H9 (cell line): ENCODE measurements at regions not wholly inside any gene's neighbourhood (a gene's known extent, or its start where the extent isn't known, plus 50 kb on each side); places are given as distances from the start of the nearest gene placed in this dataset.

Experiments used
- DNase-seq: peaks from one replicate; pipeline ENCODE4 v3.0.0-alpha.2; 2017
- H2AFZ ChIP-seq: one replicate; pipeline ENCODE4 v1.6.1; 2013; ENCODE audit warnings: mild to moderate bottlenecking, low read length, control low read depth, moderate library complexity
- H2AK5ac ChIP-seq: 2 replicates; pipeline ENCODE4 v1.6.1; 2013; ENCODE audit warnings: low read length, control low read depth, mixed read lengths; ENCODE audit not compliant: insufficient read length
- H2BK120ac ChIP-seq: one replicate; pipeline ENCODE4 v1.6.1; 2013; ENCODE audit warnings: low read depth, mild to moderate bottlenecking, low read length, control low read depth, inconsistent platforms; ENCODE audit not compliant: poor library complexity, severe bottlenecking
- H2BK12ac ChIP-seq: 2 replicates; pipeline ENCODE4 v1.6.1; 2013; ENCODE audit warnings: low read length, control low read depth, mixed read lengths, low read depth; ENCODE audit not compliant: insufficient read length
- H2BK15ac ChIP-seq: 2 replicates; pipeline ENCODE4 v1.6.1; 2013; ENCODE audit warnings: low read depth, low read length, control low read depth
- H2BK20ac ChIP-seq: one replicate; pipeline ENCODE4 v1.6.1; 2013; ENCODE audit warnings: low read depth, mild to moderate bottlenecking, low read length, control low read depth, inconsistent platforms; ENCODE audit not compliant: poor library complexity, severe bottlenecking
- H2BK5ac ChIP-seq: 2 replicates; pipeline ENCODE4 v1.6.1; 2013; ENCODE audit warnings: low read length, control low read depth, mixed read lengths; ENCODE audit not compliant: insufficient read length
- H3K14ac ChIP-seq: 2 replicates; pipeline ENCODE4 v1.6.1; 2013; ENCODE audit warnings: low read length, control low read depth; ENCODE audit not compliant: insufficient read depth
- H3K18ac ChIP-seq: 2 replicates; pipeline ENCODE4 v1.6.1; 2013; ENCODE audit warnings: low read depth, mild to moderate bottlenecking, mixed read lengths, low read length, control low read depth; ENCODE audit not compliant: insufficient read length
- H3K23ac ChIP-seq: 2 replicates; pipeline ENCODE4 v1.6.1; 2013; ENCODE audit warnings: low read length, control low read depth, mixed read lengths, low read depth; ENCODE audit not compliant: insufficient read length
- H3K23me2 ChIP-seq: 2 replicates; pipeline ENCODE4 v1.6.1; 2013; ENCODE audit warnings: low read depth, mild to moderate bottlenecking, mixed read lengths, low read length, control low read depth; ENCODE audit not compliant: insufficient read length, poor library complexity, severe bottlenecking
- H3K27ac ChIP-seq: 2 replicates; pipeline ENCODE4 v1.5.1; 2013; ENCODE audit warnings: low read length, control low read depth, mixed read lengths, low read depth; ENCODE audit not compliant: insufficient read length
- H3K27me3 ChIP-seq: 2 replicates; pipeline ENCODE4 v1.6.1; 2013; ENCODE audit warnings: low read length, control low read depth, inconsistent platforms; ENCODE audit not compliant: insufficient read depth
- H3K4ac ChIP-seq: 2 replicates; pipeline ENCODE4 v1.6.1; 2013; ENCODE audit warnings: low read depth, mild to moderate bottlenecking, control low read depth, inconsistent platforms, low read length, moderate library complexity
- H3K4me1 ChIP-seq: 2 replicates; pipeline ENCODE4 v1.6.1; 2013; ENCODE audit warnings: low read length, control low read depth, inconsistent platforms; ENCODE audit not compliant: insufficient read depth
- H3K4me2 ChIP-seq: 2 replicates; pipeline ENCODE4 v1.6.1; 2013; ENCODE audit warnings: low read length, control low read depth, mixed read lengths; ENCODE audit not compliant: insufficient read length, insufficient read depth
- H3K56ac ChIP-seq: 2 replicates; pipeline ENCODE4 v1.6.1; 2013; ENCODE audit warnings: low read depth, mild to moderate bottlenecking, mixed read lengths, low read length, control low read depth; ENCODE audit not compliant: insufficient read length
- H3K79me1 ChIP-seq: 2 replicates; pipeline ENCODE4 v1.6.1; 2013; ENCODE audit warnings: low read depth, mild to moderate bottlenecking, moderate library complexity, low read length, control low read depth, inconsistent platforms; ENCODE audit not compliant: insufficient read depth, poor library complexity, severe bottlenecking
- H3K79me2 ChIP-seq: 2 replicates; pipeline ENCODE4 v1.6.1; 2013; ENCODE audit warnings: low read length, control low read depth, inconsistent platforms; ENCODE audit not compliant: insufficient read depth
- H3K9ac ChIP-seq: 2 replicates; pipeline ENCODE4 v1.6.1; 2013; ENCODE audit warnings: low read length, control low read depth, mixed read lengths; ENCODE audit not compliant: insufficient read length; ENCODE audit errors: extremely low read depth
- H3K9me3 ChIP-seq: one replicate; pipeline ENCODE4 v1.6.1; 2013; ENCODE audit warnings: low read depth, low read length, inconsistent platforms; ENCODE audit not compliant: control insufficient read depth
- H3T11ph ChIP-seq: one replicate; pipeline ENCODE4 v1.6.1; 2013; ENCODE audit warnings: mild to moderate bottlenecking, low read length, control low read depth, inconsistent platforms
- H4K20me1 ChIP-seq: one replicate; pipeline ENCODE4 v1.6.1; 2013; ENCODE audit not compliant: control insufficient read depth, insufficient read length, insufficient read depth
- H4K5ac ChIP-seq: 2 replicates; pipeline ENCODE4 v1.6.1; 2013; ENCODE audit warnings: low read depth, mild to moderate bottlenecking, mixed read lengths, low read length, control low read depth; ENCODE audit not compliant: insufficient read length
- H4K8ac ChIP-seq: replicated peaks from 2 replicates; pipeline ENCODE4 v1.6.1; 2013; ENCODE audit warnings: low read length, control low read depth, mixed read lengths, low read depth; ENCODE audit not compliant: insufficient read length
- H4K91ac ChIP-seq: 2 replicates; pipeline ENCODE4 v1.6.1; 2013; ENCODE audit warnings: low read depth, mild to moderate bottlenecking, moderate library complexity, mixed read lengths, low read length, control low read depth; ENCODE audit not compliant: insufficient read length
- H3K27ac Mint-ChIP-seq, 3 experiments: 2 replicates in 2 of 3; 3 replicates in 1 of 3; pipeline ENCODE4 v1.8.0; 2020 to 2021; ENCODE audit warnings: mixed read lengths in 3 of 3, mild to moderate bottlenecking in 1 of 3, moderate library complexity in 1 of 3
- H3K27me3 Mint-ChIP-seq: 2 replicates; pipeline ENCODE4 v1.8.0; 2021; ENCODE audit warnings: low read depth, mild to moderate bottlenecking, moderate library complexity, mixed read lengths
- H3K36me3 Mint-ChIP-seq, 3 experiments: 2 replicates in 2 of 3; 3 replicates in 1 of 3; pipeline ENCODE4 v1.8.0; 2020 to 2021; ENCODE audit warnings: low read depth in 3 of 3, mixed read lengths in 3 of 3; ENCODE audit not compliant: insufficient read depth in 1 of 3
- H3K4me1 Mint-ChIP-seq, 2 experiments: 2 replicates each; pipeline ENCODE4 v1.8.0; 2020; ENCODE audit warnings: mixed read lengths in 2 of 2
- H3K4me3 Mint-ChIP-seq, 2 experiments: 2 replicates in 1 of 2; 3 replicates in 1 of 2; pipeline ENCODE4 v1.8.0; 2020 to 2021; ENCODE audit warnings: mild to moderate bottlenecking in 2 of 2, mixed read lengths in 2 of 2, moderate library complexity in 1 of 2
- H3K9me3 Mint-ChIP-seq, 2 experiments: 2 replicates in 1 of 2; 3 replicates in 1 of 2; pipeline ENCODE4 v1.8.0; 2020; ENCODE audit warnings: mild to moderate bottlenecking in 2 of 2, mixed read lengths in 2 of 2, moderate library complexity in 1 of 2
- CTCF ChIP-seq: fragments of 200-600 bp; sonication (generic); conservative IDR thresholded peaks from 3 replicates; pipeline ENCODE4 v1.8.0; 2021; ENCODE audit warnings: antibody characterized with exemption, mild to moderate bottlenecking
- WGBS: extraction: QIAGEN DNeasy Blood & Tissue Kit; methylation state at CpG from one replicate; pipeline ENCODE4 v1.1.7; 2013; ENCODE audit warnings: missing lambda C conversion rate, low lambda C conversion rate, mixed read lengths; ENCODE audit not compliant: insufficient read length; ENCODE audit errors: extremely low coverage; 5-methylcytosine and 5-hydroxymethylcytosine counted together

GRCh38 chr15:94099574-94099960, 131.8 kb upstream of the MCTP2 start:
- H3K4me1 ChIP-seq = no peaks in the 10 kb centered on the region
- H3K18ac ChIP-seq = no peak overlapping the region
- no peak overlapping the region for H3K4ac ChIP-seq
- H4K20me1 ChIP-seq = no peaks in the 10 kb centered on the region
- H2BK15ac ChIP-seq = no peak overlapping the region
- no peak overlapping the region for H2BK20ac ChIP-seq
- no peak for DNase-seq
- H3K23me2 ChIP-seq = no peaks in the 10 kb centered on the region
- no peak overlapping the region for H4K8ac ChIP-seq
- peaks cover 0 to 8% (median 7%) of the 10 kb centered on the region in 3 experiments; a peak in 2 of 7 replicates for H3K36me3 Mint-ChIP-seq
- no peaks in the 10 kb centered on the region for H3K27me3 Mint-ChIP-seq
- H2BK5ac ChIP-seq = no peak overlapping the region
- no peak overlapping the region for H2BK120ac ChIP-seq
- no peak overlapping the region for H3T11ph ChIP-seq
- H2AK5ac ChIP-seq = no peak overlapping the region
- no peaks in the 10 kb centered on the region for H3K79me1 ChIP-seq
- no peaks in the 10 kb centered on the region for H3K9me3 ChIP-seq
- no peak overlapping the region for H2AFZ ChIP-seq
- no peaks in the 10 kb centered on the region for H3K27me3 ChIP-seq
- H3K14ac ChIP-seq = no peak overlapping the region
- H3K9me3 Mint-ChIP-seq = peaks cover 7 to 11% of the 10 kb centered on the region in 2 experiments; a peak in 4 of 5 replicates
- no peaks in the 10 kb centered on the region for H3K79me2 ChIP-seq
- H4K91ac ChIP-seq = no peak overlapping the region
- no peak overlapping the region for H3K27ac Mint-ChIP-seq
- H3K4me1 Mint-ChIP-seq = peaks cover 0 to 4% of the 10 kb centered on the region in 2 experiments; a peak in 2 of 4 replicates
- no peak overlapping the region for H3K4me2 ChIP-seq
- H3K23ac ChIP-seq = no peak overlapping the region
- no peak overlapping the region for H3K9ac ChIP-seq
- H3K4me3 Mint-ChIP-seq = no peak overlapping the region
- no CpG with 5 or more reads among the region's 3 CpGs for WGBS
- no peak overlapping the region for H4K5ac ChIP-seq
- no peak overlapping the region for H2BK12ac ChIP-seq
- H3K27ac ChIP-seq = no peak overlapping the region
- no peak overlapping the region for H3K56ac ChIP-seq
- no peak for TF ChIP-seq CTCF
